ENCODE measurements at regions not wholly inside any gene's neighbourhood (a gene's known extent, or its start where the extent isn't known, plus 50 kb on each side); places are given as distances from the start of the nearest gene placed in this dataset.

DNA sequence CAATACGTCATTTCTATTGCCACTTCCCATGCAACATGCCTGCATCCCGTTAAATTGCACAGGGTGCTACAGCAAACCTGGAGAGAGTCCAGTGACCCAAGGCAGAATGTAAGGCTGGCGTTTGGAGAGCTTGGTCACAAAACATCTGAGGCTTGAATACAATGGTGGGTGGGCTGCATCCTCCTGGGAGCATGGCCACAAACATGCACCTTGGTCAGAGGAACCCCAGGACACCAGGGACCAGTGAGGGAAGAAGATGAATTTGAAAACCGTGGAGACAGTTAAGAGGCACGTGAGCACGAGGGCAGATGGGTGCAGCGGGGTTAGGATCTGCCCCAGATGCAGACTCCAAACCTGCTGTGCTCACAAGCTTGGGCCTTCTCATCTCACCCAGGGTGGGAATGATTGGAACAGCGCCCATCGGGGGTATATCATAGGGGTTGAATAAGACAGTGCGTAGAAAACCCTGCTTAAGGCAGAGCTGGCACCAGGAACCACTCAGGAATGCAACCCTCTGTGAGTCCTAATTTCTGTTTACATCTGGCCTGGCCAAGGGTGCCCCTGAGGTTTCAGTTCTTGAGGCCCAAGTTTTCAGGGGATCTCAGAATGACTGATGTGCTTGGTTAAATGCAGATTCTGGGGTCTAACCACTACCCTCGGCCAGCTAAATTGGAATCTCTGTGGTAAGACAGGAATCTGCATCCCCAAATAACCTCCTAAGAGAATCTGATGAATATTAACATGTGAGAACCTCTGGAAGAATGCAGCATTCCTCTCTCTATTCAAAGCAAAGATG lies 97.2 kb downstream of the ARL4C start:
- ATAC-seq, result no peak
- Histone ChIP-seq H3K4me3 (no peak overlapping the region), H3K9me3 (no peaks in the 10 kb centered on the region), H3K36me3 (ENCODE audit: low read depth) (no peaks in the 10 kb centered on the region), H3K4me1 (ENCODE audit: low read depth) (no peaks in the 10 kb centered on the region)
- no peak for DNase-seq
- TF ChIP-seq, protein P1, sequence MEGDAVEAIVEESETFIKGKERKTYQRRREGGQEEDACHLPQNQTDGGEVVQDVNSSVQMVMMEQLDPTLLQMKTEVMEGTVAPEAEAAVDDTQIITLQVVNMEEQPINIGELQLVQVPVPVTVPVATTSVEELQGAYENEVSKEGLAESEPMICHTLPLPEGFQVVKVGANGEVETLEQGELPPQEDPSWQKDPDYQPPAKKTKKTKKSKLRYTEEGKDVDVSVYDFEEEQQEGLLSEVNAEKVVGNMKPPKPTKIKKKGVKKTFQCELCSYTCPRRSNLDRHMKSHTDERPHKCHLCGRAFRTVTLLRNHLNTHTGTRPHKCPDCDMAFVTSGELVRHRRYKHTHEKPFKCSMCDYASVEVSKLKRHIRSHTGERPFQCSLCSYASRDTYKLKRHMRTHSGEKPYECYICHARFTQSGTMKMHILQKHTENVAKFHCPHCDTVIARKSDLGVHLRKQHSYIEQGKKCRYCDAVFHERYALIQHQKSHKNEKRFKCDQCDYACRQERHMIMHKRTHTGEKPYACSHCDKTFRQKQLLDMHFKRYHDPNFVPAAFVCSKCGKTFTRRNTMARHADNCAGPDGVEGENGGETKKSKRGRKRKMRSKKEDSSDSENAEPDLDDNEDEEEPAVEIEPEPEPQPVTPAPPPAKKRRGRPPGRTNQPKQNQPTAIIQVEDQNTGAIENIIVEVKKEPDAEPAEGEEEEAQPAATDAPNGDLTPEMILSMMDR (IDR thresholded peaks at IDR 0.05), result no peak
- intact Hi-C loops (cut with DNase I, micrococcal nuclease), result no loop called here

DNA sequence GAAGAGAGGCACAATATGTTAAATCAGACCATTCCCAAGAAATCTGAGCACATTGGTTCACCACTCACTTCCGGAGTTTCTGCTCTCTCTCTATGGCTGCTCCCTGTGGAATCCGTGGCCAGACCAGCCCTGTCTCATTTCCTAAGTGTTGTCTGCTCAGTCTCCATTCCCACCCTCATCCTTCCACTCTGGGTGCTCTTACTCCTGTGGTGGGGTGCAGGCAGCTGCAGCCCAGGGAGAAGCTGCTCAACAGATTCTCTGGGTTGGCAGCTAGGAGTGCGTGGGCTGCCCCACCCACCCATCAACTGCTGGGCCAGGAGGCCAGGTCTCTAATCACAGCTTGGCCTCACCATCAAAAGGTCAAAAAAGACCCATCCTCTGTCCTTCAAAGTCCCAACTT lies 98.3 kb downstream of the ARL4C start:
- DNase-seq, result no peak
- Histone ChIP-seq H3K36me3 (ENCODE audit: low read depth) (no peaks in the 10 kb centered on the region), H3K9me3 (no peaks in the 10 kb centered on the region), H3K4me1 (ENCODE audit: low read depth) (no peaks in the 10 kb centered on the region), H3K4me3 (no peak overlapping the region)
- intact Hi-C loops (cut with DNase I, micrococcal nuclease), result no loop called here
- no peak for ATAC-seq
- TF ChIP-seq, protein P1 (IDR thresholded peaks at IDR 0.05), result no peak

DNA sequence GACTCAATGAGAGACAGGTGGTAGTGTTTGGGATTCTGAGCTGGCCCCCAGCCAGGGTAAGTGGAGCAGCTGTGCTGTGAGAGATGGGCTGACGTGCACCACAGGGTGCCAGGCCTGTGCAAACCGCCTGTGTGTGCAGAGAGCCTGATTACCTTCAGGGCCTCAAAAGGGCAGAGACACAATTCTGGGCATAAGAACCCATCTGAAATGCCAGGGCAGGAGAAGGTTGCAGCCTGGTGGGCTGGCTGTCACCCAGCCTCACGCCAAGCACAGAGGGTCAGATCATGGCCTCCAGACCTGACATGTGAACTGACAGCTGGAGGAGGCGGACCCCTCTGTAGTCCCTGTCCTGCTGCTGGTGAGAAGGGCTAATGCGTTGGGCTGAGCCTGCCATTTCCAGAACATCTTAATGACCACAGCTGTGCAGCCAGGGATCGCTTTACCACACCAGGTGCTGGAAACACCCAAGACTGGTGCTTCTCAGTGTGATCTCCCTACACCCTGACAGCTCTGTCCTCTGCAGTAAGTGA lies 100.9 kb downstream of the ARL4C start:
- no peak overlapping the region for H3K4me3 ChIP-seq
- no peaks in the 10 kb centered on the region for H3K36me3 ChIP-seq (ENCODE audit: low read depth)
- no peaks in the 10 kb centered on the region for H3K4me1 ChIP-seq (ENCODE audit: low read depth)
- no peak for ATAC-seq
- intact Hi-C loops (cut with DNase I, micrococcal nuclease), result no loop called here
- no peaks in the 10 kb centered on the region for H3K9me3 ChIP-seq
- no peak for DNase-seq
- TF ChIP-seq, protein P1 (IDR thresholded peaks at IDR 0.05), result no peak

DNA sequence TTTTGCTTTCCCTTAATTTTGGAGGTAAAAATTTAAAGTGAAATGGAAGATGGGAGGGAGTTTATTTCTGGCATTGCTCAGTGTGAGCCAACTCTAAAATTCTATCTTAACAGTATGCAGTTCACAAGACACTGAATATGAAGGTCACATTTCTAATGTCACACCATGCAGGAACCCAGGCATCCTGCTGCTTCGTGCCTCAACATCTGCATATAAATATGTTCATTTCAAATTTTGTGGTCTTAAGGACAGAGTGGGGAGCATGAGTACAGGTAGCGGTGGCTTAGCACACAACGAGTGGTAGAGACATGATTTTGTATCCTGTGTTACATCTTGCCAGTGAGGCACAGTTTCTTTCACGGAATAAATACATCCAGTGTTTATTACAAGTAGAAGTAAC lies 102.4 kb downstream of the ARL4C start:
- intact Hi-C loops (cut with DNase I, micrococcal nuclease), result no loop called here
- H3K4me1 ChIP-seq (ENCODE audit: low read depth), result no peaks in the 10 kb centered on the region
- H3K4me3 ChIP-seq, result no peak overlapping the region
- no peaks in the 10 kb centered on the region for H3K36me3 ChIP-seq (ENCODE audit: low read depth)
- DNase-seq, result no peak
- TF ChIP-seq, protein P1 (IDR thresholded peaks at IDR 0.05), result no peak
- H3K9me3 ChIP-seq, result no peaks in the 10 kb centered on the region
- no peak for ATAC-seq

DNA sequence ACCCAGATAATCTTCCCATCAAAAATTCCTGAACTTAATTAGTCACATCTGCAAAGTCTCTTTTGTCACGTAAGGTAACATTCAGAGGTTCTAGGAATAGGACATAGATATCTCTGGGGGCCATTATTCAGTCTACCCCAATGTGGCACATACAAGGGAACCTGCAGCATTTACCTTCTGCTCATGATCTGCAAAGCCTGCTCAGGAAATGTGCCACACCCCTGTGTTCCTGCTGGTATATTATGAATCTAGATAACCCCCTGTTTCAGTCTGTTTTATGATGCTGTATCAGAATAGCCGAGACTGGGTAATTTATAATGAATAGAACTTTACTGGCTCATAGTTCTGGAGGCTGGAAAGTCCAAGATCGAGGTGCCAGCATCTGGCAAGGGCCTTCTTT lies 103.5 kb downstream of the ARL4C start:
- ATAC-seq, result peak; percentile 18
- TF ChIP-seq, protein P1 (IDR thresholded peaks at IDR 0.05), result no peak
- DNase-seq, result no peak
- no peaks in the 10 kb centered on the region for H3K36me3 ChIP-seq (ENCODE audit: low read depth)
- H3K4me3 ChIP-seq, result no peak overlapping the region
- no peaks in the 10 kb centered on the region for H3K9me3 ChIP-seq
- intact Hi-C loops (cut with DNase I, micrococcal nuclease), result no loop called here
- H3K4me1 ChIP-seq (ENCODE audit: low read depth), result no peaks in the 10 kb centered on the region
